ENCODE measurements at regions not wholly inside any gene's neighbourhood (a gene's known extent, or its start where the extent isn't known, plus 50 kb on each side); places are given as distances from the start of the nearest gene placed in this dataset.
A peak's percentile ranks its signal among the peaks of the same experiment; 100 is the strongest.

DNA sequence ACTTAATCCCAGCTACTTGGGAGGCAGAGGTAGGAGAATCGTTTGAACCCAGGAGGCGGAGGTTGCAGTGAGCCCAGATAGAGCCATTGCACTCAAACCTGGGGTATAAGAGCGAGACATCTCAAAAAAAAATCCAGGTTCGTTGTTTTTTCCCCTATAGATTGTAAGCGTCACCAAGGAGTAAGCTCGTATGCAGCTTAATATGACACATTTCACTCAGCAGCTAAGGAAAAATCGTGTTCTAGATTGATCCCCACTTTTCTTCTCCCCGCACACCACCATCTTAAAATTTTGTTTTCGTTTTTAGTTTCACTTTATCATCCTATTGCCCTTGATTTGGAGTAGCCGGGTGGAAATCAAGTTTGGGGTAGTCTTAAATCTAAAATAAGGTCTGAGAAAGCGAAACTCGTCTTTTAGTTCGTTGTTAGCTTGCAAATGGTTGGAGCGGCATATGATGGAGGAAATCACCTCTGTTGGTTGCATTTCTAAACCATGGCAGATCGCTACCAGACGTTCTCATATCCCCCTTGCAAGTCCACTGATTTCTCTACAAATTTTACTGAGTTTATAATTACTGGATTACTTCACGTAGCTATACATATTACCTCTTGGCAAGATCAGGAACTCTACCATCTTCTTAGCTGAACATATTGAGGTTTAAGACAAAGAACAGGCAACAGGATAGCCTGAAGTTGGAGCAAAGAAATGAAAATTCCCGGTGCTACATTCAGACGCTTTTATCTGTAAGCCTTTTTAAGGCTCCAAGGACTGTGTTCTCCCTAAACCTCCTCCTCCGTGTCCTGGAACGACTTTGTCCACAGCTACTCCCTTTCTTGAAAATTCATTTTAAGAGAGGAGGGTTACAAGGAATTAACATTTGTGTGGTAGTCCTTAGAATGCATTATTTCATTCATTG is 91.1 kb upstream of the BTN3A2 start:
- H3K27ac ChIP-seq (ENCODE audit: low read depth in 1 of 2, low read length in 1 of 2): peak overlapping the region in 1 of 2 donors; percentile 93
- H3K27me3 ChIP-seq (ENCODE audit: control insufficient read depth in 3 of 3, insufficient read depth in 3 of 3, low read length in 2 of 3): no peaks in the 10 kb centered on the region
- WGBS, 2 donors: 7 to 11% methylated on average over 21 of the region's 21 CpGs
- H3K36me3 ChIP-seq (ENCODE audit: control insufficient read depth in 4 of 4, insufficient read depth in 4 of 4, low read length in 4 of 4): no peaks in the 10 kb centered on the region
- H3K4me1 ChIP-seq (ENCODE audit: control insufficient read depth in 5 of 5, insufficient read depth in 5 of 5, low read length in 5 of 5): peaks cover 0 to 32% (median 3%) of the 10 kb centered on the region in 5 donors
- DNase-seq (peak; percentile 40 to 84 (median 72)), ATAC-seq (ENCODE audit: insufficient read depth, low FRiP score) (no peak)
- peak overlapping the region; percentile 76 to 99 for H3K9ac ChIP-seq (ENCODE audit: insufficient read depth in 1 of 2, low read length in 2 of 2)
- TF ChIP-seq CTCF (IDR thresholded peaks at IDR 0.05; ENCODE audit: control extremely low read depth, extremely low read depth): no peak
- peaks cover 0 to 2% (median 0%) of the 10 kb centered on the region in 4 donors for H3K9me3 ChIP-seq (ENCODE audit: control insufficient read depth in 4 of 4, insufficient read depth in 3 of 4, low read length in 3 of 4)
- H3K4me3 ChIP-seq: peak overlapping the region; percentile 10

- DNase-seq: no peak
- Histone ChIP-seq H3K4me1 (ENCODE audit: control insufficient read depth in 5 of 5, insufficient read depth in 5 of 5, low read length in 5 of 5) (peaks cover 0 to 20% (median 3%) of the 10 kb centered on the region in 5 donors), H3K27me3 (ENCODE audit: control insufficient read depth in 3 of 3, insufficient read depth in 3 of 3, low read length in 2 of 3) (no peaks in the 10 kb centered on the region), H3K27ac (ENCODE audit: low read depth in 1 of 2, low read length in 1 of 2) (no peak overlapping the region), H3K4me3 (no peak overlapping the region), H3K36me3 (ENCODE audit: control insufficient read depth in 4 of 4, insufficient read depth in 4 of 4, low read length in 4 of 4) (peaks cover 0 to 3% (median under 1%) of the 10 kb centered on the region in 4 donors), H3K9ac (ENCODE audit: insufficient read depth in 1 of 2, low read length in 2 of 2) (no peak overlapping the region), H3K9me3 (ENCODE audit: control insufficient read depth in 4 of 4, insufficient read depth in 3 of 4, low read length in 3 of 4) (peaks cover 0 to 2% (median 0%) of the 10 kb centered on the region in 4 donors)
- 84 to 85% methylated on average over 2 of the region's 2 CpGs for WGBS, 2 donors
- no peak for ATAC-seq (ENCODE audit: insufficient read depth, low FRiP score)
- no peak for TF ChIP-seq CTCF (IDR thresholded peaks at IDR 0.05; ENCODE audit: control extremely low read depth, extremely low read depth)
Measured at GRCh38 chr6:26275663-26276062, 89.3 kb upstream of the BTN3A2 start.

DNA sequence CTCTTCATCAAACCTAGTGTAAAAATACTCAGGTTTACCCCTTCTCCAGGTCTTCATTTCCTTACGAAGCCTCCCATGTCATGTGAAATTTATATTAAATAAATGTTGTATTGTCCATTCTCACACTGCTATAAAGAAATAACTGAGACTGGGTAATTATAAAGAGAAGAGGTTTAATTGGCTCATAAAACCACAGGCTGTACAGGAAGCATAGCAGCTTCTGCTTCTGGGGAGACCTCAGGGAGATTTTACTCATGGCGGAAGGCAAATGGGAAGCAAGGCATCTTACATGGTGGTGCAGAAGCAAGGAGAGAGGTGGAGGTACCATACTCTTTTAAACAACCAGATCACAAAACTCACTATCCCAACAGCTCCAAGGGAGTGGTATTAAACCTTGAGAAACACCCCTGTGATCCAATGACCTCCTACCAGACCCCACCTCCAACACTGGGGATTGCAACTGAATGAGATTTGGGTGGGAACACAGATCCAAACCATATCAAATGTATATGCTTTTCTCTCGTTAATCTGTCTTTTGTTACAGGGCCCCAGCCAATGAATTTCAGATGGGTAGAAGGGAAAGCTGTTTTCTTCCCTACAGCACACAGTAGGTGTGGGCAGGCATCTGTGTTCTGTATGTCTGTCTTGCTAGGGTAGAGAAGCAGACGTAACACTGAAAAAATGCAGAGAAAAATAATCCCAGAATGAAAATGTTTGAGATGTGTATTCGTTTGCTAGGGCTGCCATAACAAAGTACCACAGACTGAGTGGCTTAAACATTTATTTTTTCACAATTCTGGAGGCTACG is 88.0 kb upstream of the BTN3A2 start:
- 76 to 88% methylated on average over 6 of the region's 6 CpGs for WGBS, 2 donors
- Histone ChIP-seq H3K9me3 (ENCODE audit: control insufficient read depth in 4 of 4, insufficient read depth in 3 of 4, low read length in 3 of 4) (no peaks in the 10 kb centered on the region), H3K27me3 (ENCODE audit: control insufficient read depth in 3 of 3, insufficient read depth in 3 of 3, low read length in 2 of 3) (no peaks in the 10 kb centered on the region), H3K4me1 (ENCODE audit: control insufficient read depth in 5 of 5, insufficient read depth in 5 of 5, low read length in 5 of 5) (peaks cover 0 to 12% (median 0%) of the 10 kb centered on the region in 5 donors), H3K9ac (ENCODE audit: insufficient read depth in 1 of 2, low read length in 2 of 2) (no peak overlapping the region), H3K27ac (ENCODE audit: low read depth in 1 of 2, low read length in 1 of 2) (no peak overlapping the region), H3K36me3 (ENCODE audit: control insufficient read depth in 4 of 4, insufficient read depth in 4 of 4, low read length in 4 of 4) (peaks cover 0 to 3% (median 1%) of the 10 kb centered on the region in 4 donors), H3K4me3 (no peak overlapping the region)
- no peak for TF ChIP-seq CTCF (IDR thresholded peaks at IDR 0.05; ENCODE audit: control extremely low read depth, extremely low read depth)
- ATAC-seq (ENCODE audit: insufficient read depth, low FRiP score) (no peak), DNase-seq (no peak)
